ENCODE measurements at regions not wholly inside any gene's neighbourhood (a gene's known extent, or its start where the extent isn't known, plus 50 kb on each side); places are given as distances from the start of the nearest gene placed in this dataset.
"Not testable (repeated sequence)": the region's sequence is repeated elsewhere in the genome, so short reads cannot be mapped to it uniquely, and the experiment has no call there.

DNA sequence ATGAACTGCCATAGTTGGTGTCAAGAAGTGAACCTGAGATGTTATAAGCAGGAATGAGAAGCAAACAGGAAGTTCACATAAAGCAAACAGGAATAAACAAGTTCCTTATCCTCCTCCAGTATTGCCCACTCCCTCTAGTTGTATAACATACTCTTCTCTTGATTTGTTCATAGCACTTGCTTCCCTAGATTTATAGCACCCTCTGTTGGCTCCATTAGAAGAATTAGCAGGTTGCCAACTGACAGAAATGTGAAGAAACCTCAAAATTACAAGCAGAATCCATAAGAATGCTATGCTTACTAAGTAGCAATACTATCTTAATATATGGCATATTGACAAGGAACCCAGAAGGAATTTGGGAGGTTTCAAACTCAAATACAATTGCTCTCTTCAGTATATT lies 195.4 kb downstream of the TBX18 start:
- intact Hi-C loops (cut with DNase I): no loop called here
- H3K4me3 ChIP-seq: no peak overlapping the region
- no peaks in the 10 kb centered on the region for H3K9me3 ChIP-seq
- no peaks in the 10 kb centered on the region for H3K36me3 ChIP-seq
- DNase-seq (ENCODE audit: extremely low spot score in 2 of 2): no peak
- no peaks in the 10 kb centered on the region for H3K4me1 ChIP-seq
- TF ChIP-seq POLR2AphosphoS5 (IDR thresholded peaks at IDR 0.05; ENCODE audit: insufficient read depth in 1 of 2, low read depth in 1 of 2) (no peak), POLR2A (IDR thresholded peaks at IDR 0.05) (no peak)
- TF ChIP-seq, protein P1, sequence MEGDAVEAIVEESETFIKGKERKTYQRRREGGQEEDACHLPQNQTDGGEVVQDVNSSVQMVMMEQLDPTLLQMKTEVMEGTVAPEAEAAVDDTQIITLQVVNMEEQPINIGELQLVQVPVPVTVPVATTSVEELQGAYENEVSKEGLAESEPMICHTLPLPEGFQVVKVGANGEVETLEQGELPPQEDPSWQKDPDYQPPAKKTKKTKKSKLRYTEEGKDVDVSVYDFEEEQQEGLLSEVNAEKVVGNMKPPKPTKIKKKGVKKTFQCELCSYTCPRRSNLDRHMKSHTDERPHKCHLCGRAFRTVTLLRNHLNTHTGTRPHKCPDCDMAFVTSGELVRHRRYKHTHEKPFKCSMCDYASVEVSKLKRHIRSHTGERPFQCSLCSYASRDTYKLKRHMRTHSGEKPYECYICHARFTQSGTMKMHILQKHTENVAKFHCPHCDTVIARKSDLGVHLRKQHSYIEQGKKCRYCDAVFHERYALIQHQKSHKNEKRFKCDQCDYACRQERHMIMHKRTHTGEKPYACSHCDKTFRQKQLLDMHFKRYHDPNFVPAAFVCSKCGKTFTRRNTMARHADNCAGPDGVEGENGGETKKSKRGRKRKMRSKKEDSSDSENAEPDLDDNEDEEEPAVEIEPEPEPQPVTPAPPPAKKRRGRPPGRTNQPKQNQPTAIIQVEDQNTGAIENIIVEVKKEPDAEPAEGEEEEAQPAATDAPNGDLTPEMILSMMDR (IDR thresholded peaks at IDR 0.05): no peak
- no peak overlapping the region for H3K27ac ChIP-seq
- H3K27me3 ChIP-seq: no peaks in the 10 kb centered on the region

DNA sequence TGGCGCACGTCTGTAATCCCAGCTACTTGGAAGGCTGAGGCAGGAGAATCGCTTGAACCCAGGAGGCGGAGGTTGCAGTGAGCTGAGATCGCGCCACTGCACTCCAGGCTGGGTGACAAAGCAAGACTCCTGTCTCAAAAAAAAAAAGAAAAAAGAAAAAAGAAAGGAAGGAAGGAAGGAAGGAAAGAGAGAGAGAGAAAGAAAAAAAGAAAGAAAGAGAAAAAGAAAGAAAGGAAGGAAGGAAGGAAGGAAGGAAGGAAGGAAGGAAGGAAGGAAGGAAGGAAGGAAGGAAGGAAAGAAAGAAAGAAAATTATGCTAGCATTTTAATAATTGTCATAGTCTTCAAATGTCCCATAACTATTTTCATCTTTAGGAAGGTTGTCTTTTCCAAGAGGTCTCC lies 198.7 kb downstream of the TBX18 start:
- H3K9me3 ChIP-seq; H3K27ac ChIP-seq; intact Hi-C loops (cut with DNase I); H3K4me3 ChIP-seq; H3K4me1 ChIP-seq; H3K36me3 ChIP-seq; DNase-seq (ENCODE audit: extremely low spot score in 2 of 2); H3K27me3 ChIP-seq: not testable (repeated sequence)

DNA sequence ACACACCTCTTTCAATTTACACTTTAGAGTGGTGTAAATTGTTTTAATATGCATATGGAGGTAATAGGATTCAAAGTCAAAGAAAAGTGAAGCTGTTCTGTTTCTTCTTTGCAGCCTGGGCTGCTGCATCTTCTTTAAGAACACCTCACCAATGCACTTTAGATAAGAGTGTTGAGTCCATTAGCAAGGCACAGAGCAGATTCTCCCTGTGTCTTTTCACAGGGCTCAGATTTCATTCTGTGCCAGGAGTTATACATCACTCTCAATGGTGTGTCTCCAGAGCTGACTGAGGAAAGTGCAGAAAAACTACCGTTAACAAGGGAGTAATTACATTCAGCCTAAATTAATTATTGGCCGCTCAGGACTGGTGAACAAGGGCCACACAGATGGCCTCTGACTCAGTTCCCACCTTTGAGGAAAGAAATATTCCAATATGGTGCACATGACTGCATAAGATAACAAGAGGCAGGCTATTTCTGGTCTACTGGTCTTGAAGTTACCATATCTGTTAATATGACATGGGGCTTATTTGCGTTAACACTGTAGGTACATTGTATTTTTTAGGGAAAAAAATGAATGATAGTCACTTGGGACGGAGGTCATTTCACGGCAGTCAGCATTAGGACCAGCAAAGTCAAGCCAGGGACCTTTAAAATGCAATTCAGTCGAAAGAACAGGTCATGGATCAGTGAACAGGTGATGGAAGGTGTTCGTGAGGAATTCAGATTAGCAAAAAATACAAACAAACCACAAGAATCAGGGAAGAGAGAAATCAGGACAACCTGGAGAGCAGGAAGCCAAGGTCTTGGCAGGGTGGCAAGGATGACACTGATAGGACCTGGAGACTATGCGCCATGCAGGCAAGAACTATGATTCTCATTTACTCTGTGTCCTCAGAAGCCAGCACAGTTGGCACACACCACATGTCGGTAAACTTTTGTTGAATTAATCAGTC lies 203.7 kb downstream of the TBX18 start:
- no peaks in the 10 kb centered on the region for H3K4me1 ChIP-seq
- H3K9me3 ChIP-seq: no peaks in the 10 kb centered on the region
- H3K27me3 ChIP-seq: no peaks in the 10 kb centered on the region
- no peak overlapping the region for H3K4me3 ChIP-seq
- H3K36me3 ChIP-seq: no peaks in the 10 kb centered on the region
- no peak overlapping the region for H3K27ac ChIP-seq
- intact Hi-C loops (cut with DNase I): no loop called here
- TF ChIP-seq, protein P1 (IDR thresholded peaks at IDR 0.05): no peak
- no peak for TF ChIP-seq POLR2A (IDR thresholded peaks at IDR 0.05)
- TF ChIP-seq POLR2AphosphoS5 (IDR thresholded peaks at IDR 0.05; ENCODE audit: insufficient read depth in 1 of 2, low read depth in 1 of 2): no peak
- no peak for DNase-seq (ENCODE audit: extremely low spot score in 2 of 2)

DNA sequence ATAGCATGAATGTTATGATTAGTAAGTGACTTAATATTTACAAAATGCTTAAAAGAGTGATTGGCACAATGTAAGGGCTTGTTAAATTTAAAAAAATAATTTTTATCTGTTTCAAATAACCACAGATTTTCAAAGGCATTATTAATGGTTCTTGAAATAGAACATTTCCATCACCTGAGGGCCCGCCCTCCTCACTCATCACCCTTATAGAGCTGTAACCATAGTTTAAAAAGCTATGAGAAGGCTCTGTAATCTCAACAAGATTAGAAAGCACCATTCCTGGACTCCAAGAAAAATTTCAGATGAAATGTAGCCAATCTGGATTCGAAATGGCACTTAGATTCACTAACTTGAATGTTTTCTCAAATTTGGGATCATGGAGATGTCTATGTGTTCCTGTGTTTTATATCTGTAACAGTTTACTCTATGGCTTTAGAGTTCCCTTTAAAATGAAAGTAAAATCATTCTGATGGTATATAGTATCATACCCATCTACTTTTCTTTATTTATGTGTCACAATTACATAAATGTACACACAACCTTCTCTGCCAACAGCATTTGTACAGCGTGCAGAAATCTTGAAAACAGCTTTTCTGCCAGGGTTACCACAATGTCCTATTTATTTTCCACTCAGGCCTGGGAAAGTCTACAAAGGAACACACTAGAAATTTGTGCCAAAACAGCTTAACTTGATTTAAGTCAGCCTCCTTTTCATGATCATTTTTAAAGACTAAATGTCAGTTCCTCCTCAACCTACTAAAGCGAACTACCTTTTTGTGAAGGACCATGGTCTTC lies 207.7 kb downstream of the TBX18 start:
- intact Hi-C loops (cut with DNase I): no loop called here
- Histone ChIP-seq H3K27ac (no peak overlapping the region), H3K9me3 (no peaks in the 10 kb centered on the region), H3K27me3 (no peaks in the 10 kb centered on the region), H3K4me1 (no peaks in the 10 kb centered on the region), H3K36me3 (no peaks in the 10 kb centered on the region), H3K4me3 (no peak overlapping the region)
- TF ChIP-seq POLR2AphosphoS5 (IDR thresholded peaks at IDR 0.05; ENCODE audit: insufficient read depth in 1 of 2, low read depth in 1 of 2): no peak
- TF ChIP-seq, protein P1 (IDR thresholded peaks at IDR 0.05): no peak
- no peak for TF ChIP-seq POLR2A (IDR thresholded peaks at IDR 0.05)
- DNase-seq (ENCODE audit: extremely low spot score in 2 of 2): no peak

DNA sequence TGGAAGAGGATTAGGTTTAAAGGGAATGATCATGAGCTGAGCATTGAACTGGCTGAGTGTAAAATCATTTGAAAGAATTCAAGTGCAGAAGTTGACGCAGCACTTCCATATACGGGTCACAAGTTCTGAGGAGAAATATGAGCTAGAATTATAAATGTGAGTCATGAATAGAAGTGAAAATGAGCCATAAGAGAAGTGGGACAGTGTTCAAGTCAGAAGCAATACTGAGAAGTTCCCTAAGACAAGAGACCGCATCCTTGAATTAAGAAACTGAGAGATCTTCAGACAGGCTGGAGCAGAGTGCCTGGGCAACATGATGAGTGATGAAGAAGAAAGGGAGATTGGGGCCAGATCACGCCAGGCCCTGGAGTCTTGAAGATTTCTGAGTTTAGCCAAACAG lies 209.7 kb downstream of the TBX18 start:
- Histone ChIP-seq H3K4me3 (no peak overlapping the region), H3K36me3 (no peaks in the 10 kb centered on the region), H3K27me3 (no peaks in the 10 kb centered on the region), H3K9me3 (no peaks in the 10 kb centered on the region), H3K4me1 (no peaks in the 10 kb centered on the region), H3K27ac (no peak overlapping the region)
- DNase-seq (ENCODE audit: extremely low spot score in 2 of 2): no peak
- intact Hi-C loops (cut with DNase I): no loop called here
- TF ChIP-seq, protein P1 (IDR thresholded peaks at IDR 0.05): no peak
- no peak for TF ChIP-seq POLR2AphosphoS5 (IDR thresholded peaks at IDR 0.05; ENCODE audit: insufficient read depth in 1 of 2, low read depth in 1 of 2)
- no peak for TF ChIP-seq POLR2A (IDR thresholded peaks at IDR 0.05)
